ENCODE measurements at regions not wholly inside any gene's neighbourhood (a gene's known extent, or its start where the extent isn't known, plus 50 kb on each side); places are given as distances from the start of the nearest gene placed in this dataset.

DNA sequence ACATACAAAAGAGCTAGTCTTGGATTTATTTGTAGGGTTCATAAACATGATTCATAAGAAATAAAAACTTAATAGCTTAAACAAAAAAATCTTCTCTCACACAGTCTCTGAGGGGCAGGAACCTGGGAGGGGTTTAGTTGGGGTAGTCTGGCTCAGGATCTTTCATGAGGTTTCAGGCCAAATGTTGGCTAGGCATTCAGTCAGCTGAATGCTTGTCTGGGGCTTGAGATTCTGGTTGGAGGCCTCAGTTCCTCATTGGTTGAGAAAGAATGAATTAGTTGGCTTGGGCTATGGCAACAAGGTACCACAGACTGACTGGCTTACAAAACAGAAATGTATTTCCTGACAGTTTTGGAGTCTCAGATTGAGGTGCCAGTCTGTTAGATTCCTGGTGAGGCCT is 74.3 kb downstream of the ANKRD7 start:
- TF ChIP-seq PAX5 (IDR thresholded peaks at IDR 0.05; ENCODE audit: insufficient read depth, low read length, severe bottlenecking): no peak
- TF ChIP-seq TAF1 (IDR thresholded peaks at IDR 0.05; ENCODE audit: low read depth, low read length): no peak
- TF ChIP-seq POLR2AphosphoS5 (IDR thresholded peaks at IDR 0.05; ENCODE audit: low read depth, low read length): no peak
- TF ChIP-seq POU2F2 (IDR thresholded peaks at IDR 0.05; ENCODE audit: low read depth, low read length): no peak
- no peak for TF ChIP-seq SPI1 (IDR thresholded peaks at IDR 0.05; ENCODE audit: low read depth, low read length)
- no peak for TF ChIP-seq POLR2A (IDR thresholded peaks at IDR 0.05; ENCODE audit: low read depth, low read length)
- no peak for FAIRE-seq

GRCh38 chr7:118300177-118300576 is 75.7 kb downstream of the ANKRD7 start:
- FAIRE-seq: no peak
- no peak for DNase-seq (ENCODE audit: insufficient read length, low spot score)
- no peak for TF ChIP-seq PAX5 (IDR thresholded peaks at IDR 0.05; ENCODE audit: insufficient read depth, low read length, severe bottlenecking)
- TF ChIP-seq POLR2AphosphoS5 (IDR thresholded peaks at IDR 0.05; ENCODE audit: low read depth, low read length): no peak
- TF ChIP-seq POLR2A (IDR thresholded peaks at IDR 0.05; ENCODE audit: low read depth, low read length): no peak
- no peak for TF ChIP-seq SPI1 (IDR thresholded peaks at IDR 0.05; ENCODE audit: low read depth, low read length)
- TF ChIP-seq POU2F2 (IDR thresholded peaks at IDR 0.05; ENCODE audit: low read depth, low read length): no peak
- TF ChIP-seq TAF1 (IDR thresholded peaks at IDR 0.05; ENCODE audit: low read depth, low read length): no peak

More for the DNA sequence above, 74.3 kb downstream of the ANKRD7 start:
- DNase-seq (ENCODE audit: insufficient read length, low spot score): no peak

DNA sequence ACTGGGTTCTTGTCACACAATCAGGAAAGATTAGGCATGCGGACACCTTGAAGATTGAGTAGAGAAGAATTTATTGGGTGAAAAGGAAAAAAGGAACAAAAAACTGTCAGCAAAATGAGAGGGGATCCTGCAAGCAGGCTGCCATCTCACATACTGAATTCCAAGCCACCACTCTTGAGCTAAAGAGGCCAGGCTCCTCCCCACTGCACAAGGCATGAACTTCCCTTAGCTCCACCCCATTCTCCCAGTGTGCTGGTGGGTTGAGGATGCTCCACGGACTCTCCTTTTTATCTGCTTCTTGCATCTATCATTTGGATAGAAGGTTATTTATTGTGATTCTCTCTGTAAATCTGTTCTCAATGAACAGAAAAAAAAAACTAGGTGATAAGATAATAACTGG is 79.6 kb downstream of the ANKRD7 start:
- FAIRE-seq (no peak), DNase-seq (ENCODE audit: insufficient read length, low spot score) (no peak)
- no peak for TF ChIP-seq PAX5 (IDR thresholded peaks at IDR 0.05; ENCODE audit: insufficient read depth, low read length, severe bottlenecking)
- TF ChIP-seq SPI1 (IDR thresholded peaks at IDR 0.05; ENCODE audit: low read depth, low read length): no peak
- no peak for TF ChIP-seq TAF1 (IDR thresholded peaks at IDR 0.05; ENCODE audit: low read depth, low read length)
- no peak for TF ChIP-seq POLR2AphosphoS5 (IDR thresholded peaks at IDR 0.05; ENCODE audit: low read depth, low read length)
- TF ChIP-seq POLR2A (IDR thresholded peaks at IDR 0.05; ENCODE audit: low read depth, low read length): no peak
- TF ChIP-seq POU2F2 (IDR thresholded peaks at IDR 0.05; ENCODE audit: low read depth, low read length): no peak

- no peak for TF ChIP-seq TAF1 (IDR thresholded peaks at IDR 0.05; ENCODE audit: low read depth, low read length)
- no peak for TF ChIP-seq POLR2A (IDR thresholded peaks at IDR 0.05; ENCODE audit: low read depth, low read length)
- no peak for TF ChIP-seq PAX5 (IDR thresholded peaks at IDR 0.05; ENCODE audit: insufficient read depth, low read length, severe bottlenecking)
- TF ChIP-seq POU2F2 (IDR thresholded peaks at IDR 0.05; ENCODE audit: low read depth, low read length): no peak
- TF ChIP-seq POLR2AphosphoS5 (IDR thresholded peaks at IDR 0.05; ENCODE audit: low read depth, low read length): no peak
- TF ChIP-seq SPI1 (IDR thresholded peaks at IDR 0.05; ENCODE audit: low read depth, low read length): no peak
- FAIRE-seq: no peak
- no peak for DNase-seq (ENCODE audit: insufficient read length, low spot score)
Observed at GRCh38 chr7:118305671-118306070, 81.2 kb downstream of the ANKRD7 start.

- TF ChIP-seq SPI1 (IDR thresholded peaks at IDR 0.05; ENCODE audit: low read depth, low read length): no peak
- no peak for TF ChIP-seq POU2F2 (IDR thresholded peaks at IDR 0.05; ENCODE audit: low read depth, low read length)
- TF ChIP-seq PAX5 (IDR thresholded peaks at IDR 0.05; ENCODE audit: insufficient read depth, low read length, severe bottlenecking): no peak
- no peak for TF ChIP-seq POLR2AphosphoS5 (IDR thresholded peaks at IDR 0.05; ENCODE audit: low read depth, low read length)
- no peak for TF ChIP-seq TAF1 (IDR thresholded peaks at IDR 0.05; ENCODE audit: low read depth, low read length)
- no peak for TF ChIP-seq POLR2A (IDR thresholded peaks at IDR 0.05; ENCODE audit: low read depth, low read length)
- FAIRE-seq (no peak), DNase-seq (ENCODE audit: insufficient read length, low spot score) (no peak)
Observed at GRCh38 chr7:118306771-118307170, 82.3 kb downstream of the ANKRD7 start.

DNA sequence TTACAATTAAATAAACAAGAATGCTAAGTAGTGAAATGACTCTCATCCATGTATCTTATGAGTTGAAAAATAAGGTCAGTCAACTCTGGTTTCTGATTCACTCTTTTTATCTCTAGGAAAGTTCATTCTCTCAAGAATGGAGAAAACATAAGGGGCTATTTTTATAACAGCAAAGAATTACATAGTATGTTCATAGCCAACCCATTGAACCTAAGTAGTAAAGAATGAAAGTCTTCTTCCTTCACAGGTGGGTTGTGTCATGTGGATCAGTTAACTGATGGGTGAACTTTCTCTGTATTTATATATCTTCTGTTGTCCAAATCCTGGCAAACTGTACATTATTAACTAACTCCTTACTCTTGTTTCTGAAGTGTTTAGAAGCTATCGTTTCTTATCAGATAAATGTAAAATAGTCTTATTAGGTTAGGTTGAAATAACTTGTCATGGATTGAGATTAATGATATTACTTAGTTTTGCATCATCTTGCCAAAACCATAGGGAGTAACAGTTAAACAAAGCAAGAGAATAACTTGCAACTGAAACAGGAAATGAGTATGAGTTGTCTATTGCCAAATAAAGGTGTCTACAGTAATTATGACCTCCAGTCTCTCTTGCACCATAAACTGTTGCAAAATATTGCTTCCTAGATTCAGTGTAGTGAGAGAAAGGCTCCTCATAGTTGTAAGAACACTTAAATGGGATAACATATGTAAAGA is 86.8 kb downstream of the ANKRD7 start:
- TF ChIP-seq POLR2A (IDR thresholded peaks at IDR 0.05; ENCODE audit: low read depth, low read length) (no peak), SPI1 (IDR thresholded peaks at IDR 0.05; ENCODE audit: low read depth, low read length) (peak; percentile 40; the same call in 1 of the 2 replicates), TAF1 (IDR thresholded peaks at IDR 0.05; ENCODE audit: low read depth, low read length) (no peak), POU2F2 (IDR thresholded peaks at IDR 0.05; ENCODE audit: low read depth, low read length) (no peak), POLR2AphosphoS5 (IDR thresholded peaks at IDR 0.05; ENCODE audit: low read depth, low read length) (no peak), PAX5 (IDR thresholded peaks at IDR 0.05; ENCODE audit: insufficient read depth, low read length, severe bottlenecking) (no peak)
- no peak for DNase-seq (ENCODE audit: insufficient read length, low spot score)
- peak; percentile 79 for FAIRE-seq

DNA sequence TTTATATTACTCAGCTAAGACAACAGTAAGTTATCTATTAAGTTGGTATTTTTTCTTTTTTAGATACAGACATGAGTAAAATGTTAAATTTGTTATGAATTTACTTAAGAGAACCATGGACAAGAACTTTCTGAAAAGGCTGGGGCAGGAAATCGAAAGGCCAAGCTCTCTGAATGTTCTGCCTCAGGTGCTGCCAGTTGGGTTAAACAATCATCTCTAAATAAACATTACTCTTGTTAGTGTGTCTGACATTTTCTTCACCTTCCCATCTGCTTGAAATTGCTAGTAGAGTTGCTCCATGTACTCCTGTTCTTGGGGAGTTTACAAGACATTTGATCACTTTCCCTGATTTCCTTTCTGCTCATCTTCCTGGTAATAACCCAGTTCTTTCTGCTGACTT is 87.5 kb downstream of the ANKRD7 start:
- TF ChIP-seq POLR2AphosphoS5 (IDR thresholded peaks at IDR 0.05; ENCODE audit: low read depth, low read length) (no peak), SPI1 (IDR thresholded peaks at IDR 0.05; ENCODE audit: low read depth, low read length) (no peak), POU2F2 (IDR thresholded peaks at IDR 0.05; ENCODE audit: low read depth, low read length) (no peak), TAF1 (IDR thresholded peaks at IDR 0.05; ENCODE audit: low read depth, low read length) (no peak), PAX5 (IDR thresholded peaks at IDR 0.05; ENCODE audit: insufficient read depth, low read length, severe bottlenecking) (no peak), POLR2A (IDR thresholded peaks at IDR 0.05; ENCODE audit: low read depth, low read length) (no peak)
- DNase-seq (ENCODE audit: insufficient read length, low spot score): no peak
- no peak for FAIRE-seq

DNA sequence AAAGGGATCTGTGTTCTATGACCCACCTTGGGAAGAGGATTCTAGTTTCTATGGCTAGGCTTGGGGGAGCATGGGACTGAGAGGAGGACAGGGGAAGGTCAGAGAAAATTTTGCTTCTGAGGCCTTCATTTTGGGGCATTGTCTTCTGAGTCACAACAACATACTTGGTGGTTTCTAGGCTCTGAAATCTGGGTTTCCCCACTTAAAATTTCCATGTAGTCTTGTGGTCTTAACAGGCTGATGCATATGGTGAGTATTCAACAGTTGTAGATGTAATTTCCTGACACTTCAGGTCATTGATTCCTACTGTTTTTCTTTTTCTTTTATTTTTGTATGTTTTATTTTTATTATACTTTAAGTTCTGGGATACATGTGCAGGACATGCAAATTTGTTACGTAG is 88.5 kb downstream of the ANKRD7 start:
- FAIRE-seq: no peak
- no peak for DNase-seq (ENCODE audit: insufficient read length, low spot score)
- TF ChIP-seq SPI1 (IDR thresholded peaks at IDR 0.05; ENCODE audit: low read depth, low read length) (no peak), POLR2AphosphoS5 (IDR thresholded peaks at IDR 0.05; ENCODE audit: low read depth, low read length) (no peak), POLR2A (IDR thresholded peaks at IDR 0.05; ENCODE audit: low read depth, low read length) (no peak), POU2F2 (IDR thresholded peaks at IDR 0.05; ENCODE audit: low read depth, low read length) (no peak), TAF1 (IDR thresholded peaks at IDR 0.05; ENCODE audit: low read depth, low read length) (no peak), PAX5 (IDR thresholded peaks at IDR 0.05; ENCODE audit: insufficient read depth, low read length, severe bottlenecking) (no peak)

GRCh38 chr7:118324790-118325449 is 100.4 kb downstream of the ANKRD7 start:
- FAIRE-seq: no peak
- TF ChIP-seq SPI1 (IDR thresholded peaks at IDR 0.05; ENCODE audit: low read depth, low read length) (no peak), POU2F2 (IDR thresholded peaks at IDR 0.05; ENCODE audit: low read depth, low read length) (no peak), POLR2A (IDR thresholded peaks at IDR 0.05; ENCODE audit: low read depth, low read length) (no peak), PAX5 (IDR thresholded peaks at IDR 0.05; ENCODE audit: insufficient read depth, low read length, severe bottlenecking) (no peak), TAF1 (IDR thresholded peaks at IDR 0.05; ENCODE audit: low read depth, low read length) (no peak), POLR2AphosphoS5 (IDR thresholded peaks at IDR 0.05; ENCODE audit: low read depth, low read length) (no peak)
- no peak for DNase-seq (ENCODE audit: insufficient read length, low spot score)
